Posterior cingulate gyrus (tissue), 11 donors: ENCODE measurements at regions not wholly inside any gene's neighbourhood (a gene's known extent, or its start where the extent isn't known, plus 50 kb on each side); places are given as distances from the start of the nearest gene placed in this dataset.

Experiments
- DNase-seq, 10 donors: peaks; one replicate each; pipeline versions ENCODE4 v3.0.0 to v3.0.0-alpha.2; 2020 to 2021; ENCODE audit warnings: mixed read lengths in 3 of 10
- intact Hi-C: fragments of 100-400 bp; cut with DNase I; formaldehyde crosslinking; loops from one replicate; pipeline ENCODE4 v1.15.1; 2023

- DNase-seq: no peak
- intact Hi-C loops: no loop called here
These were observed 126.1 kb downstream of the THNSL2 start for GRCh38 chr2:88296247-88296646.

GRCh38 chr2:88283886-88284592, 113.9 kb downstream of the THNSL2 start:
- intact Hi-C loops: no loop called here
- no peak for DNase-seq

GRCh38 chr2:88281302-88282217, 111.4 kb downstream of the THNSL2 start:
- intact Hi-C loops: no loop called here
- DNase-seq: no peak

GRCh38 chr2:88269836-88270235, 99.7 kb downstream of the THNSL2 start:
- no peak for DNase-seq
- intact Hi-C loops: no loop called here

GRCh38 chr2:88265352-88266303, 95.5 kb downstream of the THNSL2 start:
- intact Hi-C loops: no loop called here
- DNase-seq: no peak

GRCh38 chr2:88263861-88264260, 93.7 kb downstream of the THNSL2 start:
- no peak for DNase-seq
- intact Hi-C loops: no loop called here

- no peak for DNase-seq
- intact Hi-C loops: no loop called here
These were observed 91.6 kb downstream of the THNSL2 start for GRCh38 chr2:88261725-88262124.

- no peak for DNase-seq
- intact Hi-C loops: no loop called here
These were observed 88.1 kb downstream of the THNSL2 start for GRCh38 chr2:88258208-88258607.

GRCh38 chr2:88254437-88255091, 84.4 kb downstream of the THNSL2 start:
- no peak for DNase-seq
- intact Hi-C loops: no loop called here

- intact Hi-C loops: no loop called here
- DNase-seq: no peak
These were observed 83.9 kb downstream of the THNSL2 start for GRCh38 chr2:88253997-88254396.

GRCh38 chr2:88253375-88253774, 83.2 kb downstream of the THNSL2 start:
- intact Hi-C loops: no loop called here
- DNase-seq: no peak

- intact Hi-C loops: no loop called here
- no peak for DNase-seq
These were observed 82.5 kb downstream of the THNSL2 start for GRCh38 chr2:88252646-88253045.

- intact Hi-C loops: no loop called here
- DNase-seq: no peak
These were observed 82.0 kb downstream of the THNSL2 start for GRCh38 chr2:88252111-88252510.

GRCh38 chr2:88250404-88250803, 80.3 kb downstream of the THNSL2 start:
- intact Hi-C loops: no loop called here
- no peak for DNase-seq

- intact Hi-C loops: no loop called here
- no peak for DNase-seq
These were observed 78.2 kb downstream of the THNSL2 start for GRCh38 chr2:88248280-88248828.

GRCh38 chr2:88247531-88247930, 77.4 kb downstream of the THNSL2 start:
- DNase-seq: no peak
- intact Hi-C loops: no loop called here

- intact Hi-C loops: no loop called here
- DNase-seq: no peak
These were observed 75.0 kb downstream of the THNSL2 start for GRCh38 chr2:88245109-88245508.

- DNase-seq: peak in 1 of 10 donors; percentile 36
- intact Hi-C loops: no loop called here
These were observed 69.6 kb downstream of the THNSL2 start for GRCh38 chr2:88239781-88240180.

GRCh38 chr2:88236666-88237065, 66.5 kb downstream of the THNSL2 start:
- no peak for DNase-seq
- intact Hi-C loops: no loop called here
